ENCODE measurements at regions not wholly inside any gene's neighbourhood (a gene's known extent, or its start where the extent isn't known, plus 50 kb on each side); places are given as distances from the start of the nearest gene placed in this dataset.

GRCh38 chr11:59264736-59265135, 52.0 kb upstream of the MPEG1 start:
- FAIRE-seq: no peak
- dilution Hi-C loops (cut with MboI; ENCODE audit: extremely low pct_ligation_motif_present, low sequenced_read_pairs): no loop called here
- H3K9me3 ChIP-seq (ENCODE audit: control insufficient read depth, low read depth, low read length): no peaks in the 10 kb centered on the region

GRCh38 chr11:59263225-59263894, 50.6 kb upstream of the MPEG1 start:
- Histone ChIP-seq H3K9me3 (ENCODE audit: control insufficient read depth, low read depth, low read length) (no peaks in the 10 kb centered on the region), H3K36me3 (ENCODE audit: control insufficient read depth in 2 of 2, extremely low read depth in 1 of 2, insufficient read depth in 2 of 2, low read length in 2 of 2) (no peaks in the 10 kb centered on the region), H3K27me3 (ENCODE audit: control insufficient read depth, extremely low read depth, insufficient read depth, low read length) (no peaks in the 10 kb centered on the region), H3K4me2 (ENCODE audit: control insufficient read depth, extremely low read depth, insufficient read depth, low read depth, low read length) (no peak overlapping the region), H3K79me2 (ENCODE audit: control insufficient read depth, insufficient read depth, low read length) (no peaks in the 10 kb centered on the region), H3K27ac (ENCODE audit: control insufficient read depth, insufficient read depth, low read length) (no peak overlapping the region), H3K4me3 (ENCODE audit: control insufficient read depth in 2 of 3, extremely low read depth in 1 of 3, insufficient read depth in 2 of 3, low read depth in 1 of 3, low read length in 3 of 3) (no peak overlapping the region), H3K4me1 (ENCODE audit: control insufficient read depth, extremely low read depth, insufficient read depth, low read length) (peaks cover 18% of the 10 kb centered on the region), H4K20me1 (ENCODE audit: control insufficient read depth, extremely low read depth, insufficient read depth, low read length) (no peaks in the 10 kb centered on the region), H2AFZ (ENCODE audit: control insufficient read depth, low read length) (no peak overlapping the region), H3K9me1 (ENCODE audit: control insufficient read depth, extremely low read depth, insufficient read depth, low read length) (no peaks in the 10 kb centered on the region), H3K9ac (ENCODE audit: control insufficient read depth, extremely low read depth, insufficient read depth, low read length) (no peak overlapping the region)
- FAIRE-seq (no peak), DNase-seq (ENCODE audit: low read depth, low spot score) (no peak)
- dilution Hi-C loops (cut with MboI; ENCODE audit: extremely low pct_ligation_motif_present, low sequenced_read_pairs): no loop called here
- TF ChIP-seq EZH2 (IDR thresholded peaks at IDR 0.05; ENCODE audit: low read length) (no peak), CTCF (optimal IDR thresholded peaks at IDR 0.05 in 1 of 3, IDR thresholded peaks at IDR 0.05 in 1 of 3, conservative IDR thresholded peaks at IDR 0.05 in 1 of 3; ENCODE audit: extremely low read depth in 1 of 3, insufficient read depth in 2 of 3, low read length in 3 of 3) (peak; percentile 26 to 80 (median 69))

More at GRCh38 chr11:59264736-59265135, 52.0 kb upstream of the MPEG1 start:
- TF ChIP-seq CTCF (optimal IDR thresholded peaks at IDR 0.05 in 1 of 3, IDR thresholded peaks at IDR 0.05 in 1 of 3, conservative IDR thresholded peaks at IDR 0.05 in 1 of 3; ENCODE audit: extremely low read depth in 1 of 3, insufficient read depth in 2 of 3, low read length in 3 of 3): no peak
- no peak for TF ChIP-seq EZH2 (IDR thresholded peaks at IDR 0.05; ENCODE audit: low read length)
- Histone ChIP-seq H3K4me1 (ENCODE audit: control insufficient read depth, extremely low read depth, insufficient read depth, low read length) (peaks cover 18% of the 10 kb centered on the region), H3K4me3 (ENCODE audit: control insufficient read depth in 2 of 3, extremely low read depth in 1 of 3, insufficient read depth in 2 of 3, low read depth in 1 of 3, low read length in 3 of 3) (no peak overlapping the region), H4K20me1 (ENCODE audit: control insufficient read depth, extremely low read depth, insufficient read depth, low read length) (no peaks in the 10 kb centered on the region), H3K9me1 (ENCODE audit: control insufficient read depth, extremely low read depth, insufficient read depth, low read length) (no peaks in the 10 kb centered on the region), H3K27me3 (ENCODE audit: control insufficient read depth, extremely low read depth, insufficient read depth, low read length) (no peaks in the 10 kb centered on the region), H3K79me2 (ENCODE audit: control insufficient read depth, insufficient read depth, low read length) (no peaks in the 10 kb centered on the region), H3K4me2 (ENCODE audit: control insufficient read depth, extremely low read depth, insufficient read depth, low read depth, low read length) (no peak overlapping the region), H3K36me3 (ENCODE audit: control insufficient read depth in 2 of 2, extremely low read depth in 1 of 2, insufficient read depth in 2 of 2, low read length in 2 of 2) (no peaks in the 10 kb centered on the region), H3K27ac (ENCODE audit: control insufficient read depth, insufficient read depth, low read length) (no peak overlapping the region), H2AFZ (ENCODE audit: control insufficient read depth, low read length) (no peak overlapping the region), H3K9ac (ENCODE audit: control insufficient read depth, extremely low read depth, insufficient read depth, low read length) (no peak overlapping the region)
- DNase-seq (ENCODE audit: low read depth, low spot score): no peak

Small RNAs in the stretch of these regions (small RNA-seq; reads per million reads assigned to genes)
- gene RN7SL435P (ENCODE audit: insufficient read length in 3 of 3, low read depth in 3 of 3, low replicate concordance in 1 of 3): 0 reads per million in 3 experiments

All from keratinocyte (primary cell).